ENCODE measurements at regions not wholly inside any gene's neighbourhood (a gene's known extent, or its start where the extent isn't known, plus 50 kb on each side); places are given as distances from the start of the nearest gene placed in this dataset.

- H3K4me1 ChIP-seq (ENCODE audit: control insufficient read depth, insufficient read depth, low read length) = no peaks in the 10 kb centered on the region
- H3K9me3 ChIP-seq (ENCODE audit: control insufficient read depth in 2 of 2, low read length in 2 of 2) = peaks cover 0 to 4% of the 10 kb centered on the region in 2 donors
- H3K4me3 ChIP-seq (ENCODE audit: low read length in 2 of 2) = no peak overlapping the region
- no peak overlapping the region for H3K9ac ChIP-seq (ENCODE audit: low read length in 2 of 2)
- peaks cover 3 to 6% of the 10 kb centered on the region in 2 donors for H3K27me3 ChIP-seq (ENCODE audit: control insufficient read depth in 1 of 2, insufficient read depth in 2 of 2, low read length in 2 of 2)
- H3K27ac ChIP-seq (ENCODE audit: low read length) = no peak overlapping the region
- H3K36me3 ChIP-seq (ENCODE audit: control insufficient read depth in 2 of 2, insufficient read depth in 2 of 2, low read length in 2 of 2) = no peaks in the 10 kb centered on the region
Observed at GRCh38 chr1:30330644-30331043, 392.7 kb downstream of the MATN1 start.

GRCh38 chr1:30329802-30330557 lies 393.4 kb downstream of the MATN1 start:
- H3K4me1 ChIP-seq (ENCODE audit: control insufficient read depth, insufficient read depth, low read length) = no peaks in the 10 kb centered on the region
- no peak overlapping the region for H3K9ac ChIP-seq (ENCODE audit: low read length in 2 of 2)
- H3K9me3 ChIP-seq (ENCODE audit: control insufficient read depth in 2 of 2, low read length in 2 of 2) = peaks cover 0 to 4% of the 10 kb centered on the region in 2 donors
- no peak overlapping the region for H3K4me3 ChIP-seq (ENCODE audit: low read length in 2 of 2)
- peaks cover 3 to 8% of the 10 kb centered on the region in 2 donors for H3K27me3 ChIP-seq (ENCODE audit: control insufficient read depth in 1 of 2, insufficient read depth in 2 of 2, low read length in 2 of 2)
- no peak overlapping the region for H3K27ac ChIP-seq (ENCODE audit: low read length)
- no peaks in the 10 kb centered on the region for H3K36me3 ChIP-seq (ENCODE audit: control insufficient read depth in 2 of 2, insufficient read depth in 2 of 2, low read length in 2 of 2)

- no peak overlapping the region for H3K27ac ChIP-seq (ENCODE audit: low read length)
- peaks cover 3 to 9% of the 10 kb centered on the region in 2 donors for H3K27me3 ChIP-seq (ENCODE audit: control insufficient read depth in 1 of 2, insufficient read depth in 2 of 2, low read length in 2 of 2)
- H3K36me3 ChIP-seq (ENCODE audit: control insufficient read depth in 2 of 2, insufficient read depth in 2 of 2, low read length in 2 of 2) = no peaks in the 10 kb centered on the region
- no peak overlapping the region for H3K4me3 ChIP-seq (ENCODE audit: low read length in 2 of 2)
- H3K9me3 ChIP-seq (ENCODE audit: control insufficient read depth in 2 of 2, low read length in 2 of 2) = peaks cover 0 to 4% of the 10 kb centered on the region in 2 donors
- no peak overlapping the region for H3K9ac ChIP-seq (ENCODE audit: low read length in 2 of 2)
- H3K4me1 ChIP-seq (ENCODE audit: control insufficient read depth, insufficient read depth, low read length) = no peaks in the 10 kb centered on the region
Observed at GRCh38 chr1:30329263-30329753, 394.1 kb downstream of the MATN1 start.

- H3K4me1 ChIP-seq (ENCODE audit: control insufficient read depth, insufficient read depth, low read length) = no peaks in the 10 kb centered on the region
- no peak overlapping the region for H3K4me3 ChIP-seq (ENCODE audit: low read length in 2 of 2)
- peaks cover 3 to 11% of the 10 kb centered on the region in 2 donors for H3K27me3 ChIP-seq (ENCODE audit: control insufficient read depth in 1 of 2, insufficient read depth in 2 of 2, low read length in 2 of 2)
- no peak overlapping the region for H3K27ac ChIP-seq (ENCODE audit: low read length)
- no peaks in the 10 kb centered on the region for H3K36me3 ChIP-seq (ENCODE audit: control insufficient read depth in 2 of 2, insufficient read depth in 2 of 2, low read length in 2 of 2)
- H3K9me3 ChIP-seq (ENCODE audit: control insufficient read depth in 2 of 2, low read length in 2 of 2) = peaks cover 0 to 4% of the 10 kb centered on the region in 2 donors
- no peak overlapping the region for H3K9ac ChIP-seq (ENCODE audit: low read length in 2 of 2)
Observed at GRCh38 chr1:30328401-30329262, 394.8 kb downstream of the MATN1 start.

- Histone ChIP-seq H3K4me1 (ENCODE audit: control insufficient read depth, insufficient read depth, low read length) (no peaks in the 10 kb centered on the region), H3K36me3 (ENCODE audit: control insufficient read depth in 2 of 2, insufficient read depth in 2 of 2, low read length in 2 of 2) (no peaks in the 10 kb centered on the region), H3K9me3 (ENCODE audit: control insufficient read depth in 2 of 2, low read length in 2 of 2) (peaks cover 0 to 4% of the 10 kb centered on the region in 2 donors), H3K27ac (ENCODE audit: low read length) (no peak overlapping the region), H3K9ac (ENCODE audit: low read length in 2 of 2) (no peak overlapping the region), H3K27me3 (ENCODE audit: control insufficient read depth in 1 of 2, insufficient read depth in 2 of 2, low read length in 2 of 2) (peaks cover 3 to 12% of the 10 kb centered on the region in 2 donors), H3K4me3 (ENCODE audit: low read length in 2 of 2) (no peak overlapping the region)
Observed at GRCh38 chr1:30328100-30328370, 395.4 kb downstream of the MATN1 start.

- Histone ChIP-seq H3K9ac (ENCODE audit: low read length in 2 of 2) (no peak overlapping the region), H3K27me3 (ENCODE audit: control insufficient read depth in 1 of 2, insufficient read depth in 2 of 2, low read length in 2 of 2) (peaks cover 6 to 12% of the 10 kb centered on the region in 2 donors), H3K4me1 (ENCODE audit: control insufficient read depth, insufficient read depth, low read length) (no peaks in the 10 kb centered on the region), H3K4me3 (ENCODE audit: low read length in 2 of 2) (no peak overlapping the region), H3K27ac (ENCODE audit: low read length) (no peak overlapping the region), H3K36me3 (ENCODE audit: control insufficient read depth in 2 of 2, insufficient read depth in 2 of 2, low read length in 2 of 2) (no peaks in the 10 kb centered on the region), H3K9me3 (ENCODE audit: control insufficient read depth in 2 of 2, low read length in 2 of 2) (peaks cover 0 to 4% of the 10 kb centered on the region in 2 donors)
Observed at GRCh38 chr1:30327370-30328099, 395.9 kb downstream of the MATN1 start.

- no peaks in the 10 kb centered on the region for H3K9me3 ChIP-seq (ENCODE audit: control insufficient read depth in 2 of 2, low read length in 2 of 2)
- no peak overlapping the region for H3K27ac ChIP-seq (ENCODE audit: low read length)
- peaks cover 6 to 12% of the 10 kb centered on the region in 2 donors for H3K27me3 ChIP-seq (ENCODE audit: control insufficient read depth in 1 of 2, insufficient read depth in 2 of 2, low read length in 2 of 2)
- no peak overlapping the region for H3K9ac ChIP-seq (ENCODE audit: low read length in 2 of 2)
- H3K36me3 ChIP-seq (ENCODE audit: control insufficient read depth in 2 of 2, insufficient read depth in 2 of 2, low read length in 2 of 2) = no peaks in the 10 kb centered on the region
- H3K4me3 ChIP-seq (ENCODE audit: low read length in 2 of 2) = no peak overlapping the region
- no peaks in the 10 kb centered on the region for H3K4me1 ChIP-seq (ENCODE audit: control insufficient read depth, insufficient read depth, low read length)
Observed at GRCh38 chr1:30325999-30326398, 397.4 kb downstream of the MATN1 start.

GRCh38 chr1:30325085-30325935 lies 398.1 kb downstream of the MATN1 start:
- Histone ChIP-seq H3K36me3 (ENCODE audit: control insufficient read depth in 2 of 2, insufficient read depth in 2 of 2, low read length in 2 of 2) (no peaks in the 10 kb centered on the region), H3K4me1 (ENCODE audit: control insufficient read depth, insufficient read depth, low read length) (no peaks in the 10 kb centered on the region), H3K27me3 (ENCODE audit: control insufficient read depth in 1 of 2, insufficient read depth in 2 of 2, low read length in 2 of 2) (peaks cover 6 to 14% of the 10 kb centered on the region in 2 donors), H3K9ac (ENCODE audit: low read length in 2 of 2) (no peak overlapping the region), H3K9me3 (ENCODE audit: control insufficient read depth in 2 of 2, low read length in 2 of 2) (no peaks in the 10 kb centered on the region), H3K27ac (ENCODE audit: low read length) (no peak overlapping the region), H3K4me3 (ENCODE audit: low read length in 2 of 2) (no peak overlapping the region)

- no peaks in the 10 kb centered on the region for H3K4me1 ChIP-seq (ENCODE audit: control insufficient read depth, insufficient read depth, low read length)
- H3K9ac ChIP-seq (ENCODE audit: low read length in 2 of 2) = no peak overlapping the region
- no peak overlapping the region for H3K4me3 ChIP-seq (ENCODE audit: low read length in 2 of 2)
- H3K27me3 ChIP-seq (ENCODE audit: control insufficient read depth in 1 of 2, insufficient read depth in 2 of 2, low read length in 2 of 2) = peaks cover 9 to 12% of the 10 kb centered on the region in 2 donors
- no peaks in the 10 kb centered on the region for H3K36me3 ChIP-seq (ENCODE audit: control insufficient read depth in 2 of 2, insufficient read depth in 2 of 2, low read length in 2 of 2)
- no peaks in the 10 kb centered on the region for H3K9me3 ChIP-seq (ENCODE audit: control insufficient read depth in 2 of 2, low read length in 2 of 2)
- H3K27ac ChIP-seq (ENCODE audit: low read length) = no peak overlapping the region
Observed at GRCh38 chr1:30324251-30325084, 398.9 kb downstream of the MATN1 start.
